NCI-H82 treated with DMSO at 0.1 percent for 48 hours (cell line): ENCODE measurements at regions not wholly inside any gene's neighbourhood (a gene's known extent, or its start where the extent isn't known, plus 50 kb on each side); places are given as distances from the start of the nearest gene placed in this dataset.
A peak's percentile ranks its signal among the peaks of the same experiment; 100 is the strongest.
"Not testable (repeated sequence)": the region's sequence is repeated elsewhere in the genome, so short reads cannot be mapped to it uniquely, and the experiment has no call there.

ENCODE experiments used
- DNase-seq: peaks from one replicate; lab custom pipeline; 2025; ENCODE audit not compliant: unreplicated experiment; lab: John Stamatoyannopoulos, UW

DNA sequence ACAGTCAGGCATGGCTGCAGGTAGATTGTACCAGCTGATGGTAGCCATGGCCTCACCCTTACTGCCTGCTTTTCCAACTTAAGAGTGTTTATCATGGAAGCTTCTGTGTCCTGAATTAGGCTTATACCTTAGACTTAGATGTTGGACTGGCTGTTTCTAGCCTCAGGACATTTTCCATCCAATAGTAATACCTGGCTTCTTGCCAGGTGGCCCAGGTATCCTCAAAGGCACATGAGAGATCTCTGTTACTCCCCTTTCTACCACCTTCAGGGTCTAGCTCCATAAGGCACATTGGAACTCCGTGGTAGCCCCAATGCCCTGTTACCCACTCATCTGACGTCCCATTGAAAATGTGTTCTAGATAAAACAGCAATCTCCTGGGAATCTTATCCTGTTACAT lies 407.5 kb downstream of the SPRY2 start:
- no peak for DNase-seq

GRCh38 chr13:79932556-79932955 lies 408.4 kb downstream of the SPRY2 start:
- no peak for DNase-seq

- DNase-seq, result not testable (repeated sequence)
Observed at GRCh38 chr13:79923973-79924556, 416.9 kb downstream of the SPRY2 start.

DNA sequence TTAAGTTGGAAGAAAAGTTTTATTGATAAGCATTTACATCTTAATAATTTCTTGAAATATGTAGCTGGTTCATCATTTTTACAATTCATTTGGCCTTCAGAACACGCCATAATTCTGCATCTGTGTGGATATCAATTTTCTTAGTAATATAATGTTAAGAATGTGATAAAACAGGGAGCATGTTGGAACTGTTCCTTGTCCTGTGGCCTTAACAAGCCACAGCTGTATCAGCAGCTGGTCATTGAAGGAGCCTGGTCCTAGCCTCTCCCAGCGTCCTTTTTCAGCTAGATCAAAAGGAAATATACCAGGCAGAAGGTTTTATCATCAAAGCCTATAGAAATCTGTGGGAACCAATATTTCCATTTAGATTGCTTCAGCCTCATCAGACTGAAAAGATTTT lies 421.8 kb downstream of the SPRY2 start:
- DNase-seq, result no peak

- no peak for DNase-seq
Observed at GRCh38 chr13:79918620-79919019, 422.3 kb downstream of the SPRY2 start.

DNA sequence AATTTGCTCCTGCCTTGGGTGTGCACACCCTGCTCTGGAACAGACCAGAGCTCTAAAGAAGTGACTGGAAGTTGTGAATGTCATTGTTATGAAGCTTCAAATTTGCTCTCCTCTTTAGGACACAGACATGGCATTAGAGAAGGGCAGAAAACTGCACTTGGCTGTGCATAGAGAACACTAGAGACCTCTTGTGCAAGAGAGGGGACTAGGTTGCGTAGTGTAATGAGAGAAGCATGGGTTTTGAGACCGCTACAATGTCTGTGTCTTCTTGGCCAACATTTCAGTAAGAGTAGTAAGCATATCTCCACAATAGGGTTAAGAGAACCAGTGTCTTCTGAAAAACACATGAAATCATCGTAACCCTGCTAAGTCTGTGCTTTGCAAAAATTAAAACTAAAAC lies 423.3 kb downstream of the SPRY2 start:
- no peak for DNase-seq

- DNase-seq, result peak; percentile 72
Observed at GRCh38 chr13:79915114-79915811, 425.7 kb downstream of the SPRY2 start.

GRCh38 chr13:79913141-79913827 lies 427.6 kb downstream of the SPRY2 start:
- no peak for DNase-seq

DNA sequence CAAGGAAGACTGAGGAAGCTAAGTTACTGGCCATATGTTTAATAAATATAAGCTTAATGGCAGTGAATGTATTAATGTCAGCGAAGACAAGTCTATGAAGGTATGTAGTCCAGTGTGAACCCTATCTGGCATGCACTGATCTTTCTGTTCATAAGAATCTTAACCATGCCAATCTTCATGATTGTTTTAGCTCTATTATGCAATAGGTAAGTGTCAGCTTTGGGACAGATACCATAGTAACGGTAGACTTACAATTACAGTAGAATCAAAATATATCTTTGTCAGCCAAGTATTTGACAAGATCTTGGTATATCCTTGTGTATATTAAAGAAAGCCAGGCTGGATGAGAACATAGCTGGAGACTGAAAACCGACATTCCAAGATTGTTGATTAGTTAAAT lies 428.5 kb downstream of the SPRY2 start:
- no peak for DNase-seq

- no peak for DNase-seq
Observed at GRCh38 chr13:79910875-79911540, 429.9 kb downstream of the SPRY2 start.

- no peak for DNase-seq
Observed at GRCh38 chr13:79909644-79910043, 428.7 kb downstream of the NDFIP2 start.

DNA sequence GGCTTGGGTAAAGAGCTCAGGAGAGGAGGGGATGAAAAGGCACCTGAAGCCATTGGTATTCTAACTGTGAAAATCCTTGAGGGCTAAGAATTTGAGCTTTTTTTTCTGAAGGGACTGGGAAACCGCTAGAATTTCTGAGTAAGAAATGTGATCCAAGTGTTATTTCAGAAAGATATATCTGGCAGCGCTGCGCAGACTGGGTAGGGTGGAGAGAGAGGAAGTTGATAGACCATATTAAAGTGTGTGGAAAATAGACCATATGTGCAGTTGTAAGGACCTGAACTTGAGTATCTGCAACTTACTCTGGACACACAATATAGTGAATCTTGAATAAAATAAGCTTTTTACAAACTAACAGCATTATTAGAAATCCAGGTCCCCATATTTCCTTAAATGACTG lies 427.4 kb downstream of the NDFIP2 start:
- DNase-seq, result no peak

GRCh38 chr13:79907527-79907926 lies 426.6 kb downstream of the NDFIP2 start:
- no peak for DNase-seq

DNA sequence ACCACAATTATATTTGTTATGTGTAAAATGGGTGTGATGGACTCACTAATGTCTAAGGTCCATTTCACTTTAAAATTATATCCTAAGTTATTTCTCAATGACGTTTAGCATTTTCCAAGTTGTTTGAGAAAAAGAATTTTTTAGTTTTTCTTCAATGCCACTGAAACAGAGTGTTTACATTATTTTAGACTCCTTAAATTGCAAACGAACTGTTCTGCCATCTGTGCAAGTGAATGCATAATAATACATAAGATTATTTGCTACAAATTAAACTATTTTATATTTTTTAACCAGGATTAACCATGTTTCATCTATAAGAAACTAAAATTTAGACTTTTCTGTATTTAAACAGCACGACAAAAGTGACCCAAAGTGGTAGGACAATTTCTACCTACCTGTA lies 425.4 kb downstream of the NDFIP2 start:
- no peak for DNase-seq

DNA sequence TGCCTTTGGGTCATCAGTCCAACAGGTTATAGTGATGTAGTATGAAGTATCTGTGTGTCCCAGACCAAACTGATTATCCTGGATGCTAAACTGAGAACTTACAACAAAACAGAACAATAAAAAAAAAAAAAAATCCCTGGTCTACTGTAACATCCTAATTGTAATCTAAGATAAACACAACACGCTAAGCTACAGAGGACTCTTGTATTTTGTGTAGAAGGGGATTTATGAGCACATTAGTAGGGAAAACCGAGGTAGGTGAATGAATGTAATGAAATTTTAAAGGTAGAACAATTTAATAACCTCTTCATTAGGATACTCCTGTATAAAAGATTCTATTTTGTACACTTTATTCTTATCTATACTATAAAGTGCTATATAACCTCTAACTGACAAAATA lies 424.1 kb downstream of the NDFIP2 start:
- no peak for DNase-seq

GRCh38 chr13:79904581-79904980 lies 423.6 kb downstream of the NDFIP2 start:
- DNase-seq, result no peak

- peak; percentile 95 for DNase-seq
Observed at GRCh38 chr13:79901336-79901735, 420.4 kb downstream of the NDFIP2 start.

- DNase-seq, result no peak
Observed at GRCh38 chr13:79900356-79900755, 419.4 kb downstream of the NDFIP2 start.

DNA sequence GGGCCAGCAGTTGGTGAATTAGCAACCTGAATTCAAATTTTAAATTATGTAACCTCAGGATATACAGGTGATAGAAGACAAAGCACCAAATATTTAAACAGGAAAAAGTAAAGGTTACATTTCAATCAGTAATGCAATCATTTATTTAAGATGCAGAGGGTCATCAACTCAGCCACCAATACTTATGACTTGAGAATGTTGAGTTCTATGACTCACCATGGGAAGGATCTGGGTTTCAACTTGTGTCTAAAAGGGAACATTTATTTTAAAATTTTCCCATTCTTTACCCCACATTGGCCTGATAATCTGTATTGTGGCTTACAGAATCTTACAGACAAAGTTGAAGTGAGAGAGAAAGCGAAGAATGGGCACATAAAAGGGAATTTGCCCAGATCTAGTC lies 418.0 kb downstream of the NDFIP2 start:
- no peak for DNase-seq

- DNase-seq, result no peak
Observed at GRCh38 chr13:79898202-79898826, 417.4 kb downstream of the NDFIP2 start.

DNA sequence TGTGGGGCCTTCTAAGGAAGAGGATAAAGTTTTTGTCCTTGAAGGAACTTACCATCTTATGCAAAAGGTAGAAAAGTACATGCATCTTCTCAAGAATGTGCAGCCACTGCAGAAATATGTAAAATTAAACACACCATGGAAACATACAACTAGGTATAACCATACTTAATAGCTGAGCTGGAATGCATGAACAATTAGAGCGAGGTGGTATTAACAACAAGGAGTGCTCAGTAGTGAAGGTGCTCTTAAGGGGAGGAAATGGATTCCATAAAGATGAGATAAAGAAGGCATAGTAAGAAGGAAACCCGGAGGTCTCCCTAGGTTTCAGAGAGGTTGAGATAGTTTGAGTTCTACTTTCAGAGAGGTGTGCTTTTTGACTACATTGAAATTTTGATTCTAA lies 415.9 kb downstream of the NDFIP2 start:
- no peak for DNase-seq
